ENCODE measurements at regions not wholly inside any gene's neighbourhood (a gene's known extent, or its start where the extent isn't known, plus 50 kb on each side); places are given as distances from the start of the nearest gene placed in this dataset.

DNA sequence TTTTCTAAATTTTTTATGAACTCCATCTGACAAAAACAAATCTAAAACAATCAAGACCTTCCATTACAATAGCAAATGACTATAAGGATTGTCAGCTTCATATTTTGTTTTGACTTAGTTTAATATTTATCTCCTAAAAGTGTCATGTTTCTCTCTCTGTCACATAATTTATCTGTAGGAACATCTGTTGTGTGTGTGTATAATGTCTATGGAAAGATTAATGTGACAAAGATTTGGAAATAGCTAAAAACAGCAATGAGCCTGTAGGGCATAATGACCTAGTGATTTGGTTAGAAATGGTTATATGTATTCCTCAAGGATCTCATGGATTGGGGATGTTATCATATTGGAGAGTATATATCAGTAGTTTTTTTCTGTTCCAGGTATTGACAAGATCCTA, 69.6 kb upstream of the MDFIC start:
- DNase-seq (ENCODE audit: insufficient read length, low spot score) (no peak), FAIRE-seq (no peak)
- TF ChIP-seq, protein P1, sequence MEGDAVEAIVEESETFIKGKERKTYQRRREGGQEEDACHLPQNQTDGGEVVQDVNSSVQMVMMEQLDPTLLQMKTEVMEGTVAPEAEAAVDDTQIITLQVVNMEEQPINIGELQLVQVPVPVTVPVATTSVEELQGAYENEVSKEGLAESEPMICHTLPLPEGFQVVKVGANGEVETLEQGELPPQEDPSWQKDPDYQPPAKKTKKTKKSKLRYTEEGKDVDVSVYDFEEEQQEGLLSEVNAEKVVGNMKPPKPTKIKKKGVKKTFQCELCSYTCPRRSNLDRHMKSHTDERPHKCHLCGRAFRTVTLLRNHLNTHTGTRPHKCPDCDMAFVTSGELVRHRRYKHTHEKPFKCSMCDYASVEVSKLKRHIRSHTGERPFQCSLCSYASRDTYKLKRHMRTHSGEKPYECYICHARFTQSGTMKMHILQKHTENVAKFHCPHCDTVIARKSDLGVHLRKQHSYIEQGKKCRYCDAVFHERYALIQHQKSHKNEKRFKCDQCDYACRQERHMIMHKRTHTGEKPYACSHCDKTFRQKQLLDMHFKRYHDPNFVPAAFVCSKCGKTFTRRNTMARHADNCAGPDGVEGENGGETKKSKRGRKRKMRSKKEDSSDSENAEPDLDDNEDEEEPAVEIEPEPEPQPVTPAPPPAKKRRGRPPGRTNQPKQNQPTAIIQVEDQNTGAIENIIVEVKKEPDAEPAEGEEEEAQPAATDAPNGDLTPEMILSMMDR (IDR thresholded peaks at IDR 0.05; ENCODE audit: insufficient read depth, missing control alignments): no peak

DNA sequence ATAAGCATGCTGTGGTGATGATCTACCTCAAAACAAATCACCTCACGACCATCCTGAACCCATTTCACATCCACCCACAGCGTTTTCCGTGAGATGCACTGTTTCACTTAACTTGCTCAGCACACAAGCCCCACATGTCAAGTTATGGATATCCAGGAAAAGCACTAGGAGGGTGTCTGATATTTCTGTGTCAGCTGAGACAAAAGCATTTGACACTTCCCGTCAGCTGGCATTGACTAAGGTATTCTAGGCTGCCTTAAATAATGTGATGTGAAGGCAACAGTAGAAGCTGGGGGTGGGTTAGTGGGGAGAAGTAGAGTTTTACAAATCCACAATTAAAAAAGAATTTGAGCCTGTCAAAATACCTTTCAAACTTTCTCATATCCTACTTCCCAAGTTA, 68.7 kb upstream of the MDFIC start:
- DNase-seq (ENCODE audit: insufficient read length, low spot score) (no peak), FAIRE-seq (no peak)
- TF ChIP-seq, protein P1 (IDR thresholded peaks at IDR 0.05; ENCODE audit: insufficient read depth, missing control alignments): no peak

DNA sequence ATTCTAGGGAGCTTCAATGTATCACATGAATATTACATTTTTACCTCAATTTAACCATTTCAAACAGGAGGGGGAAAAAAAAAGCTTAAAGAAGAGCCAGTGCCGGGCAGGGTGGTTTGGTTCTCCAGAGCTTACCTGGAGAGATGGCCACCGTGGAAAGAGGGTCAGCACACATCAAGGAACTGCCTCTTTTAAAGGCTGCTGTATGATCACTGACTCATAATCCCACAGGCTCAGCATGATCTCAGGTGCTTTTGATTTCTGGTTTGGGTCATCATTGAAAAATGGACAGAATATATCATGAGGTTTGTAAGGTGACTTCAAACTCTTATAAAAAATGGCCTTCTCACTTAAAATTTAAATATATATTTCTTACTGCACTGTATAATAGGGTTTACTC, 67.5 kb upstream of the MDFIC start:
- DNase-seq (ENCODE audit: insufficient read length, low spot score): no peak
- TF ChIP-seq, protein P1 (IDR thresholded peaks at IDR 0.05; ENCODE audit: insufficient read depth, missing control alignments): no peak
- FAIRE-seq: no peak

DNA sequence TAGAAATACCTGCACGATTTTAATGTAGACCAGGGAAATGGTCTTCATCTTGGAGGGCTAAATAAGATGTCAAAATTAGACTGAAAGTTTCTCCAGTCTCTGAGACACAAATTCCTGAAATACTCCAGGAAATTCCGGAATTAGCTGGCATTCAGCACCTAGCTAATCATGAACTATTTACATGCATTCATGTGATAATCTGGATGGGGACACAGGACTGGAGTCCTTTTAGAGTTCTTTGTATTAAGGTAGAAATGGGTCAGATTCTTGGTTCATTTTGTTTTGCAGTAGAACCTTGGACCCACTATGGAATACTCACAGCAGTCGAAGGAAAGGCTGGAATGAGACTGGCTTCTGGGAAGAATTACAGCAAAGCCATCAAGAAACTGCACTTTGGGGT, 65.3 kb upstream of the MDFIC start:
- no peak for DNase-seq (ENCODE audit: insufficient read length, low spot score)
- no peak for FAIRE-seq
- TF ChIP-seq, protein P1 (IDR thresholded peaks at IDR 0.05; ENCODE audit: insufficient read depth, missing control alignments): no peak

DNA sequence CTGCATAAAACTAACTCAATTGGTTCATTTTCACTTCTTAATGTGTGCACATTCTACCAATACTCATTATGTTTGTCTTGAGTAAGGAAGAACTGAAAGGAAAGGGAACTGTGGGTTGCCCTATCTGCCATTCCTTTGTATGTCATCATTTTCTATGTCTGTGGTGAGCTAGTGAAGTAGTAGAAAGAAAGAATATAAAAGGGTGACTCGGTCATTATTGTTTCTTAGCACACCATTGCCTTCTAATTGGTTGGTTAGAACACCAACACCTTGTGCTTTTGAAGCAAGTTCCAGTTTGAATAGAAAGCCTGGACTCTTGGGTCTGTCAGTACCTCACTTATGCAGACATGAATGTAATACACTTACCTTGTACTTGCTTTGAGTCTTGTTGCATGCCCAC, 64.3 kb upstream of the MDFIC start:
- no peak for FAIRE-seq
- DNase-seq (ENCODE audit: insufficient read length, low spot score): no peak
- TF ChIP-seq, protein P1 (IDR thresholded peaks at IDR 0.05; ENCODE audit: insufficient read depth, missing control alignments): no peak

DNA sequence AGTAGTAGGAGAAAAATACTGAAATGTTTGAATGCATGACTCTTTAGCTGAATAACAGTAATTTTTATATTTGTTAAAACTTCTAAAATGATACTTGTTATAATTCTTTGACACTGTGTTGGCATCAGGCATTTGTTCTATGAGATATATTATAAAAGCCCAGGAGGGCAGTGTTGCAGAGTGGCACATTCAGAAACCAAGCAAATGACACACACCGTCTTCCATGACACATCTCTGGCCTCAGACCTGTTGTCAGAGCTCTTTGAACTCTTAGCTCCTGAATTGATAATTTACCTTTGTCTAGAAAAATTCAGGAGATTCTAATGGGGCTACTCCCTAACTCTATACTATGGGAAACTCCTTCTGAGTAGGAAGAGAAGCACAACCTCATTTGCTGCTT, 62.4 kb upstream of the MDFIC start:
- TF ChIP-seq, protein P1 (IDR thresholded peaks at IDR 0.05; ENCODE audit: insufficient read depth, missing control alignments): no peak
- DNase-seq (ENCODE audit: insufficient read length, low spot score): no peak
- no peak for FAIRE-seq

DNA sequence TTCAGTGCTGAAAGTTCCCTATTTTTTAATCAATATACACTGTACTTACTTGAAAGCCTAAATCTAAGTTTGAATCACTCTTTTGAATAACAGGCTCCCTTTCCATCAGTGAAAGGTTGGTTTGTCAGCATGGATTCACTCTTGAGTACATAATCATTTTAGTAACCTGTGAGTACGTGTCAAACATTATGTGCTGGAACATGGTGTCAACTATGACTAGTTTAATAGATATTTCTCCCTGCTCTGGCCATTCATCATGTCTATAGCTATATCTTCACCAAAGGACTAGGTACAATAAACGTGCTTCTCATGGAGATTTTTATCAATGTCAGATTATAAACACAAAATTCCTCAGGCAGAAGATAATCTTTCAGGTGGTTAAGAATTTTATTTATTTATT, 61.7 kb upstream of the MDFIC start:
- no peak for FAIRE-seq
- no peak for DNase-seq (ENCODE audit: insufficient read length, low spot score)
- TF ChIP-seq, protein P1 (IDR thresholded peaks at IDR 0.05; ENCODE audit: insufficient read depth, missing control alignments): no peak
